Ovary (tissue), 3 donors: ENCODE measurements at regions not wholly inside any gene's neighbourhood (a gene's known extent, or its start where the extent isn't known, plus 50 kb on each side); places are given as distances from the start of the nearest gene placed in this dataset.

Experiments used
- CTCF ChIP-seq, 3 donors: fragments of 450-650 bp in 2 of 3; fragments of 200-600 bp in 1 of 3; IDR thresholded peaks; one replicate each; pipeline versions ENCODE4 v1.5.1 to v1.8.0; 2016 to 2022; ENCODE audit warnings: antibody characterized with exemption in 3 of 3, mild to moderate bottlenecking in 1 of 3
- EP300 ChIP-seq: sonication (generic); formaldehyde crosslinking; IDR thresholded peaks from one replicate; pipeline ENCODE4 v1.6.1; 2017; ENCODE audit warnings: antibody characterized with exemption
- POLR2A ChIP-seq: fragments of 450-650 bp; IDR thresholded peaks from one replicate; pipeline ENCODE4 v1.6.1; 2017; ENCODE audit warnings: antibody characterized with exemption, mild to moderate bottlenecking, moderate library complexity
- donor health status: DM: no; HTN: no; CAD: no.

- TF ChIP-seq CTCF (IDR thresholded peaks at IDR 0.05), result no peak
- no peak for TF ChIP-seq EP300
- no peak for TF ChIP-seq POLR2A
These were observed 229.4 kb upstream of the GALNTL6 start for GRCh38 chr4:171583790-171584189.
